K562 (cell line): ENCODE measurements at regions not wholly inside any gene's neighbourhood (a gene's known extent, or its start where the extent isn't known, plus 50 kb on each side); places are given as distances from the start of the nearest gene placed in this dataset.

Experiments used
- ATAC-seq: fragments of 200-7000 bp; cut with Tn5 transposase; 3 replicates; pipeline ENCODE4 v1.9.1; 2020; ENCODE audit warnings: moderate library complexity
- BruUV-seq: library from RNA; stranded (reverse); fragments of 400-500 nt; replicated peaks from 2 replicates; lab custom pipeline; 2021; lab: Mats Ljungman, UMichigan
- CTCF ChIA-PET: fragments of 300-600 bp; formaldehyde crosslinking; extraction: SDS; loops from one replicate; lab custom pipeline; 2021; ENCODE audit warnings: low intra/inter-chr PET ratio; lab: Yijun Ruan, JAX
- POLR2A ChIA-PET: fragments of 300-600, 350-650 bp; sonication (Branson Sonifier 250); formaldehyde crosslinking; extraction: SDS; loops from one replicate; lab custom pipeline; 2021; ENCODE audit warnings: antibody characterized with exemption, inconsistent platforms; lab: Yijun Ruan, JAX
- DNase-seq, 4 experiments: peaks; one replicate each; pipeline versions ENCODE4 v3.0.0 to v3.0.0-alpha.2; 2011 to 2018; ENCODE audit warnings: low spot score in 3 of 4, mixed read lengths in 3 of 4; ENCODE audit errors: extremely low read depth in 1 of 4
- FAIRE-seq: peaks from 2 replicates; lab custom pipeline; 2011; peaks lifted over from hg19 to GRCh38; lab: Jason Lieb, UNC
- H2AFZ ChIP-seq: 2 replicates; pipeline ENCODE4 v1.6.0; 2011; ENCODE audit warnings: low read depth, low read length, control low read depth, inconsistent platforms
- H3K27ac ChIP-seq: fragments of 200-600 bp; 3 replicates; pipeline ENCODE4 v1.8.0; 2011; ENCODE audit warnings: low read depth, mild to moderate bottlenecking, control low read depth, inconsistent platforms, low read length, moderate library complexity, mixed read lengths; ENCODE audit errors: extremely low read depth
- H3K27me3 ChIP-seq, 2 experiments: fragments of 300-600 bp in 1 of 2; 2 replicates in 1 of 2; 3 replicates in 1 of 2; pipeline versions ENCODE4 v1.6.0 to v1.8.0; 2011; ENCODE audit warnings: inconsistent platforms in 2 of 2, low read length in 2 of 2, mild to moderate bottlenecking in 1 of 2, mixed read lengths in 1 of 2, moderate library complexity in 1 of 2; ENCODE audit not compliant: control insufficient read depth in 2 of 2, insufficient read depth in 2 of 2
- H3K36me3 ChIP-seq: fragments of 300-600 bp; 3 replicates; pipeline ENCODE4 v1.8.0; 2011; ENCODE audit warnings: mild to moderate bottlenecking, low read length, inconsistent platforms; ENCODE audit not compliant: control insufficient read depth, insufficient read depth
- H3K4me1 ChIP-seq, 2 experiments: fragments of 200-600 bp in 1 of 2; replicated peaks in 1 of 2; 2 replicates in 1 of 2; 3 replicates in 1 of 2; pipeline versions ENCODE4 v1.5.1 to v1.8.0; 2011; ENCODE audit warnings: inconsistent platforms in 2 of 2, low read length in 2 of 2, mild to moderate bottlenecking in 1 of 2, mixed read lengths in 1 of 2, moderate library complexity in 1 of 2; ENCODE audit not compliant: control insufficient read depth in 2 of 2, insufficient read depth in 2 of 2
- H3K4me2 ChIP-seq: 2 replicates; pipeline ENCODE4 v1.6.1; 2011; ENCODE audit warnings: low read length, control low read depth, inconsistent platforms, mixed read lengths; ENCODE audit not compliant: insufficient read depth
- H3K4me3 ChIP-seq: fragments of 200-600 bp; sonication (generic), shearing (Covaris generic); 2 replicates; pipeline ENCODE4 v1.5.1; 2016; ENCODE audit warnings: control low read depth, inconsistent platforms
- H3K79me2 ChIP-seq: fragments of 200-600 bp; 3 replicates; pipeline ENCODE4 v1.8.0; 2011; ENCODE audit warnings: low read length, inconsistent platforms; ENCODE audit not compliant: control insufficient read depth, insufficient read depth
- H3K9ac ChIP-seq, 2 experiments: 2 replicates each; pipeline versions ENCODE4 v1.6.0 to v1.6.1; 2011; ENCODE audit warnings: low read depth in 2 of 2, low read length in 2 of 2, control low read depth in 1 of 2, inconsistent platforms in 1 of 2, mild to moderate bottlenecking in 1 of 2, mixed read lengths in 1 of 2; ENCODE audit not compliant: insufficient read depth in 1 of 2
- H3K9me1 ChIP-seq: one replicate; pipeline ENCODE4 v1.6.0; 2011; ENCODE audit warnings: inconsistent platforms, mild to moderate bottlenecking, low read length, moderate library complexity; ENCODE audit not compliant: control insufficient read depth, insufficient read depth
- H3K9me3 ChIP-seq: replicated peaks from 2 replicates; pipeline ENCODE4 v1.5.1; 2011; ENCODE audit warnings: low read depth, low read length, inconsistent platforms; ENCODE audit not compliant: control insufficient read depth, insufficient read depth
- H4K20me1 ChIP-seq: replicated peaks from 2 replicates; pipeline ENCODE4 v1.6.1; 2011; ENCODE audit warnings: low read length, inconsistent platforms, mixed read lengths; ENCODE audit not compliant: control insufficient read depth, insufficient read depth
- ASH1L ChIP-seq: fragments of 450-650 bp; IDR thresholded peaks from 2 replicates; pipeline ENCODE4 v1.6.1; 2018; ENCODE audit warnings: borderline replicate concordance, mild to moderate bottlenecking, low read depth; ENCODE audit not compliant: partially characterized antibody
- ETV1 ChIP-seq: fragments of 450-650 bp; conservative IDR thresholded peaks from 2 replicates; pipeline ENCODE4 v1.6.1; 2016; ENCODE audit warnings: missing genetic modification characterization, control low read depth, low read depth, missing compliant biosample characterization
- GABPB1 ChIP-seq: sonication (generic); formaldehyde crosslinking; IDR thresholded peaks from 2 replicates; pipeline ENCODE4 v1.8.0; 2022; ENCODE audit warnings: mild to moderate bottlenecking, missing genetic modification reagents
- HCFC1 ChIP-seq: IDR thresholded peaks from 2 replicates; pipeline ENCODE4 v1.6.1; 2012; ENCODE audit warnings: low read depth, low read length, improper control_type of control experiment
- LCOR ChIP-seq: sonication (generic); formaldehyde crosslinking; IDR thresholded peaks from 2 replicates; pipeline ENCODE4 v1.8.0; 2022; ENCODE audit warnings: mild to moderate bottlenecking, missing genetic modification reagents
- MEF2D ChIP-seq: conservative IDR thresholded peaks from 2 replicates; pipeline ENCODE4 v1.6.1; 2016; ENCODE audit warnings: low read depth, missing genetic modification characterization, missing compliant biosample characterization
- MEIS2 ChIP-seq: fragments of 450-650 bp; IDR thresholded peaks from 2 replicates; pipeline ENCODE4 v1.6.1; 2014; ENCODE audit warnings: mild to moderate bottlenecking; ENCODE audit not compliant: partially characterized antibody
- NCOA6 ChIP-seq: fragments of 450-650 bp; IDR thresholded peaks from 2 replicates; pipeline ENCODE4 v1.6.1; 2017; ENCODE audit warnings: mild to moderate bottlenecking
- PTTG1 ChIP-seq: fragments of 450-650 bp; IDR thresholded peaks from 2 replicates; pipeline ENCODE4 v1.6.1; 2016; ENCODE audit warnings: low read depth, mild to moderate bottlenecking, missing genetic modification characterization, missing compliant biosample characterization
- RCOR1 ChIP-seq, 2 experiments: IDR thresholded peaks; 2 replicates each; pipeline ENCODE4 v1.6.1; 2012; ENCODE audit warnings: low read depth in 2 of 2, low read length in 2 of 2, borderline replicate concordance in 1 of 2, improper control_type of control experiment in 1 of 2
- SAFB2 ChIP-seq: fragments of 200-400 bp; formaldehyde crosslinking; IDR thresholded peaks from 2 replicates; pipeline ENCODE4 v1.6.1; 2018; ENCODE audit warnings: borderline replicate concordance, low read length, low read depth, moderate library complexity; ENCODE audit not compliant: severe bottlenecking
- SIX5 ChIP-seq, 2 experiments: IDR thresholded peaks; 2 replicates each; pipeline ENCODE4 v1.6.1; 2011; ENCODE audit warnings: low read length in 2 of 2, borderline replicate concordance in 1 of 2, low read depth in 1 of 2, mild to moderate bottlenecking in 1 of 2, moderate library complexity in 1 of 2; ENCODE audit not compliant: insufficient read depth in 1 of 2
- SNIP1 ChIP-seq: fragments of 450-650 bp; IDR thresholded peaks from 2 replicates; pipeline ENCODE4 v1.7.1; 2017; ENCODE audit warnings: low read depth, mild to moderate bottlenecking
- TCF3 ChIP-seq: sonication (generic); formaldehyde crosslinking; IDR thresholded peaks from 2 replicates; pipeline ENCODE4 v1.4.0; 2020; ENCODE audit warnings: mild to moderate bottlenecking, missing genetic modification reagents
- TCF7L2 ChIP-seq: fragments of 150-350 bp; IDR thresholded peaks from 2 replicates; pipeline ENCODE4 v1.6.1; 2016; ENCODE audit warnings: low read depth, mild to moderate bottlenecking, low read length, moderate library complexity
- ZNF253 ChIP-seq: fragments of 250-450 bp; sonication (Bioruptor Pico); conservative IDR thresholded peaks from 2 replicates; pipeline ENCODE4 v1.6.1; 2021; ENCODE audit warnings: mild to moderate bottlenecking
- ZNF586 ChIP-seq: fragments of 450-650 bp; formaldehyde crosslinking; conservative IDR thresholded peaks from 2 replicates; pipeline ENCODE4 v1.4.0; 2020; ENCODE audit warnings: mild to moderate bottlenecking, moderate library complexity
- WGBS: fragments of 100-300 bp; shearing (Covaris generic); methylation state at CpG from one replicate; pipeline ENCODE4 v1.1.6; 2016; ENCODE audit warnings: low coverage, mixed read lengths; ENCODE audit not compliant: insufficient coverage; ENCODE audit errors: missing lambda C conversion rate; 5-methylcytosine and 5-hydroxymethylcytosine counted together
- in situ Hi-C: fragments of 300-500 bp; cut with MboI; formaldehyde crosslinking; loops from 4 replicates; pipeline ENCODE4 v1.15.0; 2018; ENCODE audit warnings: inconsistent platforms, mixed read lengths
- intact Hi-C: fragments of 100-400 bp; cut with micrococcal nuclease; formaldehyde crosslinking; loops from 2 replicates; pipeline ENCODE4 v1.14.2; 2022
- TF ChIP-seq, protein P1 (sequence below), 2 experiments: IDR thresholded peaks in 1 of 2; conservative IDR thresholded peaks in 1 of 2; 2 replicates each; pipeline ENCODE4 v1.6.1; 2016; ENCODE audit warnings: low read depth in 2 of 2, mild to moderate bottlenecking in 1 of 2, missing compliant biosample characterization in 1 of 2, missing genetic modification characterization in 1 of 2, moderate library complexity in 1 of 2
- TF ChIP-seq, protein P2 (sequence below): fragments of 450-650 bp; IDR thresholded peaks from 2 replicates; pipeline ENCODE4 v1.6.1; 2016

- Histone ChIP-seq H3K4me2 (no peak overlapping the region), H3K9me3 (no peaks in the 10 kb centered on the region), H3K9ac (no peak overlapping the region), H3K27ac (no peak overlapping the region), H3K4me1 (peaks cover 0 to 7% of the 10 kb centered on the region in 2 experiments; a peak in 1 of 5 replicates), H3K27me3 (no peaks in the 10 kb centered on the region), H3K9me1 (no peaks in the 10 kb centered on the region), H3K36me3 (no peaks in the 10 kb centered on the region), H3K79me2 (no peaks in the 10 kb centered on the region), H3K4me3 (no peak overlapping the region), H2AFZ (peak overlapping the region; percentile 32), H4K20me1 (no peaks in the 10 kb centered on the region)
- 43% methylated on average over 5 of the region's 5 CpGs for WGBS
- no peak for ATAC-seq
- intact Hi-C loops (no loop called here), in situ Hi-C loops (no loop called here)
- TF ChIP-seq GABPB1 = no peak
- no peak for TF ChIP-seq ZNF586 (CRISPR knock-in tag)
- no peak for TF ChIP-seq SIX5 (IDR thresholded peaks at IDR 0.05; ENCODE audit: borderline replicate concordance in 1 of 2, insufficient read depth in 1 of 2, low read depth in 1 of 2, low read length in 2 of 2)
- TF ChIP-seq ZNF253 (CRISPR knock-in tag) = no peak
- no peak for TF ChIP-seq SAFB2
- no peak for TF ChIP-seq RCOR1 (IDR thresholded peaks at IDR 0.05; ENCODE audit: borderline replicate concordance in 1 of 2, low read depth in 2 of 2, low read length in 2 of 2)
- TF ChIP-seq, protein P1, sequence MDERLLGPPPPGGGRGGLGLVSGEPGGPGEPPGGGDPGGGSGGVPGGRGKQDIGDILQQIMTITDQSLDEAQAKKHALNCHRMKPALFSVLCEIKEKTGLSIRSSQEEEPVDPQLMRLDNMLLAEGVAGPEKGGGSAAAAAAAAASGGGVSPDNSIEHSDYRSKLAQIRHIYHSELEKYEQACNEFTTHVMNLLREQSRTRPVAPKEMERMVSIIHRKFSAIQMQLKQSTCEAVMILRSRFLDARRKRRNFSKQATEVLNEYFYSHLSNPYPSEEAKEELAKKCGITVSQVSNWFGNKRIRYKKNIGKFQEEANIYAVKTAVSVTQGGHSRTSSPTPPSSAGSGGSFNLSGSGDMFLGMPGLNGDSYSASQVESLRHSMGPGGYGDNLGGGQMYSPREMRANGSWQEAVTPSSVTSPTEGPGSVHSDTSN (CRISPR knock-in tag; IDR thresholded peaks at IDR 0.05; ENCODE audit: low read depth) = no peak
- TF ChIP-seq, protein P1 (tag; conservative IDR thresholded peaks at IDR 0.05; ENCODE audit: low read depth) = no peak
- no peak for TF ChIP-seq TCF7L2
- TF ChIP-seq, protein P2, sequence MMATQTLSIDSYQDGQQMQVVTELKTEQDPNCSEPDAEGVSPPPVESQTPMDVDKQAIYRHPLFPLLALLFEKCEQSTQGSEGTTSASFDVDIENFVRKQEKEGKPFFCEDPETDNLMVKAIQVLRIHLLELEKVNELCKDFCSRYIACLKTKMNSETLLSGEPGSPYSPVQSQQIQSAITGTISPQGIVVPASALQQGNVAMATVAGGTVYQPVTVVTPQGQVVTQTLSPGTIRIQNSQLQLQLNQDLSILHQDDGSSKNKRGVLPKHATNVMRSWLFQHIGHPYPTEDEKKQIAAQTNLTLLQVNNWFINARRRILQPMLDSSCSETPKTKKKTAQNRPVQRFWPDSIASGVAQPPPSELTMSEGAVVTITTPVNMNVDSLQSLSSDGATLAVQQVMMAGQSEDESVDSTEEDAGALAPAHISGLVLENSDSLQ = no peak
- TF ChIP-seq ASH1L = no peak
- TF ChIP-seq HCFC1 = no peak
- no peak for TF ChIP-seq ETV1
- no peak for TF ChIP-seq SNIP1
- TF ChIP-seq PTTG1 (tag) = no peak
- no peak for TF ChIP-seq NCOA6
- TF ChIP-seq TCF3 = no peak
- TF ChIP-seq MEIS2 = no peak
- no peak for TF ChIP-seq LCOR (CRISPR knock-in tag)
- no peak for TF ChIP-seq MEF2D
- DNase-seq = no peak
- POLR2A ChIA-PET = no interaction called here
- FAIRE-seq = no peak
- BruUV-seq = no TSS peak
- CTCF ChIA-PET = no interaction called here
These were observed 65.9 kb upstream of the VWDE start for GRCh38 chr7:12469568-12469967.
